Adrenal gland (tissue), 5 donors: ENCODE measurements at regions not wholly inside any gene's neighbourhood (a gene's known extent, or its start where the extent isn't known, plus 50 kb on each side); places are given as distances from the start of the nearest gene placed in this dataset.

Source experiments
- POLR2A ChIP-seq, 2 donors: fragments of 450-650 bp; IDR thresholded peaks; one replicate each; pipeline ENCODE4 v1.6.1; 2017; ENCODE audit warnings: antibody characterized with exemption in 2 of 2, mild to moderate bottlenecking in 2 of 2, moderate library complexity in 1 of 2
- TF ChIP-seq, protein P1 (sequence below), 6 experiments: fragments of 450-650 bp in 4 of 6; fragments of 200-600 bp in 2 of 6; sonication (generic) in 1 of 6; IDR thresholded peaks; 1 replicate in 5 of 6; 2 replicates in 1 of 6; pipeline versions ENCODE4 v1.5.1 to v1.8.0; 2016 to 2021; ENCODE audit warnings: antibody characterized with exemption in 6 of 6, mild to moderate bottlenecking in 2 of 6, moderate library complexity in 1 of 6
- donor health status: DM: no; HTN: no; CAD: no.

DNA sequence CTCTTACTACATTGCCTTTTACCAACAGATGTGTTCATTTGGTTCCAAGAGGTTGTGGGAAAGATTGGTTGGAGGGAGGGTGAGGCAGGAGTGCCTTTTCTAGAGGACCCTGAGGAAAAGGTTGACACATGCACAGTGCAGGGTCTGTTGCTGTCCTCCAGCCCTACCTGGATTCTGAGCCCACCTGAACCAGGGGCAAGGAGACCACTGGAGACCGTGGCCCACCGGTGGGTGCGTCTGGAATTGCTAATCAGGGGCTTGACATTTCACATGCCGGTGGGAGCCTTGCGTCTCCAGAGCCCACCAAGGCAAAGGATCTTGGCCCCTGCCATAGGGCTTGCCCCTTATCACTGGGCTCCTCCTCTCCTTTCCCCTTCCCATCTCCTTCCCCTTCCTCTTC, 80.4 kb upstream of the ZBED5 start:
- TF ChIP-seq, protein P1, sequence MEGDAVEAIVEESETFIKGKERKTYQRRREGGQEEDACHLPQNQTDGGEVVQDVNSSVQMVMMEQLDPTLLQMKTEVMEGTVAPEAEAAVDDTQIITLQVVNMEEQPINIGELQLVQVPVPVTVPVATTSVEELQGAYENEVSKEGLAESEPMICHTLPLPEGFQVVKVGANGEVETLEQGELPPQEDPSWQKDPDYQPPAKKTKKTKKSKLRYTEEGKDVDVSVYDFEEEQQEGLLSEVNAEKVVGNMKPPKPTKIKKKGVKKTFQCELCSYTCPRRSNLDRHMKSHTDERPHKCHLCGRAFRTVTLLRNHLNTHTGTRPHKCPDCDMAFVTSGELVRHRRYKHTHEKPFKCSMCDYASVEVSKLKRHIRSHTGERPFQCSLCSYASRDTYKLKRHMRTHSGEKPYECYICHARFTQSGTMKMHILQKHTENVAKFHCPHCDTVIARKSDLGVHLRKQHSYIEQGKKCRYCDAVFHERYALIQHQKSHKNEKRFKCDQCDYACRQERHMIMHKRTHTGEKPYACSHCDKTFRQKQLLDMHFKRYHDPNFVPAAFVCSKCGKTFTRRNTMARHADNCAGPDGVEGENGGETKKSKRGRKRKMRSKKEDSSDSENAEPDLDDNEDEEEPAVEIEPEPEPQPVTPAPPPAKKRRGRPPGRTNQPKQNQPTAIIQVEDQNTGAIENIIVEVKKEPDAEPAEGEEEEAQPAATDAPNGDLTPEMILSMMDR (IDR thresholded peaks at IDR 0.05) = no peak
- TF ChIP-seq POLR2A (IDR thresholded peaks at IDR 0.05) = no peak
